ENCODE measurements at regions not wholly inside any gene's neighbourhood (a gene's known extent, or its start where the extent isn't known, plus 50 kb on each side); places are given as distances from the start of the nearest gene placed in this dataset.

DNA sequence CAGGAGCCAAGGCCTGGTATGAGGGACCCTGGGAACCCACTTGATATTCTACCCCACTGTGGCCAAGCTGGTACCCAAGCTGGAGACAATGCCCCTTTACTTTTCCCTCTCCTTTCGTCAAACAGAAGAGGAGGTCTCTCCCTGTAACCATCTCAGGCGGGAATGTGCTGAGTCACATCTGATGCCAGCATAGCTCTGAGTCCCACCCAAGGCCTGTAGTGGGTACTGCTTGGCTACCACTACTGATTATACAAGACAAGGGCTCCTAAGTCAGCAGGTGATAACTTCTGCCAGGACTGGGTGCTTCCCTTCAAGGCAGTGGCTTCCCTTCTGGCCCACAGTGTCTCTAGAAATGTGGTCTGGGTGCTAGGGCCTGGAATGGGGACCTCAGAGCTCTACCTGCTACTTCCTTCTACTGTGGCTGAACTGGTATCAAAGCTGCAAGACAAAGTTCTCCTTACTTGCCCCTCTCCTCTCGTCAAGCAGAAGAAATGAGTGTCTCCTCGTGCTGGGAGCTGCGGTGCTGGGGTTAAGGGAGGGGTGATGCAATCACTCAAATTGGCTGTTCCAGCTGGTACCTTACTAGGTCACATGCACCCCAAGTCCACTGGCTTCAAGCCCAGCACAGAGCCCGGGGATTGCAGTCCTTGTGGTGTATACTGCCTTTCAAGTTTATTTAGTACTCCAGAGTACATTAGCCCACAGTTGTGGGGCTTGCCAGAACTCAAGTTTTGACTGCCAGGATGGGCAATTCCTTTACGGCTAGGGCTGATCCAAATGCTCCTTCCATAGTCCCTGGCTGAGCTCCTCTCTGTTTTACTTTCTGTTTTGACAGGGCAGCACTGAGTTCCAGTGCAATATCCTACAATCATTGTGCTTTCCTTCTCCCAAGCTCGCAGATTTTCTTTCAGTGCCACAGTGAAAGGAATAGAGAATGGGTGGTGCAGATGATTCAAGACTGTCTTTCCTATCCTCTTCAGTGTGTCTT is 419.7 kb upstream of the CNTN5 start:
- POLR2A ChIA-PET: no interaction called here
- H3K27me3 Mint-ChIP-seq: no peaks in the 10 kb centered on the region
- DNase-seq: no peak
- H3K9me3 Mint-ChIP-seq: peaks cover 12% of the 10 kb centered on the region
- H3K27ac Mint-ChIP-seq: no peak overlapping the region
- ATAC-seq: no peak
- no peaks in the 10 kb centered on the region for H3K4me1 Mint-ChIP-seq (ENCODE audit: low read depth)
- CTCF ChIA-PET: no interaction called here
- H3K4me3 Mint-ChIP-seq: no peak overlapping the region
- intact Hi-C loops (cut with micrococcal nuclease): no loop called here
- no peak for TF ChIP-seq CTCF (IDR thresholded peaks at IDR 0.05)
- H3K36me3 Mint-ChIP-seq (ENCODE audit: low read depth): no peaks in the 10 kb centered on the region

DNA sequence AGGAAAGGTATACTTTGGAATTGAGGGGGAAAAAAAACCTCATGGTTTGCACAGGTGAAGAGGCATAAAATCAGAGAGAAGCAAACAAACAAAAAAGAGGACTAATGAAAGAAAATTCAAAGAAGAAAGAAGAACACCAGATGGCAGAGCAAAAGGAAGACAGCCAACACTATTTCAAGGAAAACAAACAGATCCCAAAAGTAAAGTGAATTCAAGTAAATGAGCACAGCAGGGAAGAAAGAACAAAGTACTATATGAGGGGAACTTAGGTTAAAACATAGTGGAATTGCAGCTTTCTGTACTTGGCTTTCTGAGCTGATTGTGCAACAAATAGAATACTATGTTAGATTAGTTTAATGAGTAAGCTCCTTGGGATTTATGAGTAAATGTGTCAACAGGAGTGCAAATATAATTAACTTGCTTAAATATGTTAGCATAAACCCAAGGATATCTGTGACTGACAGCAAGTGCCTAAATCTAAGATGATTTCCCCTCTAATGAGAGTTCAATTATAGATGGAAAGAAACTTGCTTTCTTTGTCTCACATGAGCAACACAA is 404.6 kb upstream of the CNTN5 start:
- Mint-ChIP-seq H3K9me3 (peaks cover 22% of the 10 kb centered on the region), H3K27ac (no peak overlapping the region), H3K27me3 (no peaks in the 10 kb centered on the region), H3K4me1 (ENCODE audit: low read depth) (no peaks in the 10 kb centered on the region), H3K4me3 (no peak overlapping the region), H3K36me3 (ENCODE audit: low read depth) (no peaks in the 10 kb centered on the region)
- intact Hi-C loops (cut with micrococcal nuclease): no loop called here
- ATAC-seq: no peak
- no peak for TF ChIP-seq CTCF (IDR thresholded peaks at IDR 0.05)
- ChIA-PET CTCF (no interaction called here), POLR2A (no interaction called here)
- no peak for DNase-seq

- no peak for DNase-seq
- no peak for ATAC-seq
- CTCF ChIA-PET: no interaction called here
- Mint-ChIP-seq H3K9me3 (peaks cover 36% of the 10 kb centered on the region), H3K4me1 (ENCODE audit: low read depth) (no peaks in the 10 kb centered on the region), H3K4me3 (no peak overlapping the region), H3K27ac (no peak overlapping the region), H3K27me3 (no peaks in the 10 kb centered on the region), H3K36me3 (ENCODE audit: low read depth) (no peaks in the 10 kb centered on the region)
- intact Hi-C loops (cut with micrococcal nuclease): no loop called here
- no peak for TF ChIP-seq CTCF (IDR thresholded peaks at IDR 0.05)
- POLR2A ChIA-PET: no interaction called here
Measured at GRCh38 chr11:98621767-98622166, 399.0 kb upstream of the CNTN5 start.

DNA sequence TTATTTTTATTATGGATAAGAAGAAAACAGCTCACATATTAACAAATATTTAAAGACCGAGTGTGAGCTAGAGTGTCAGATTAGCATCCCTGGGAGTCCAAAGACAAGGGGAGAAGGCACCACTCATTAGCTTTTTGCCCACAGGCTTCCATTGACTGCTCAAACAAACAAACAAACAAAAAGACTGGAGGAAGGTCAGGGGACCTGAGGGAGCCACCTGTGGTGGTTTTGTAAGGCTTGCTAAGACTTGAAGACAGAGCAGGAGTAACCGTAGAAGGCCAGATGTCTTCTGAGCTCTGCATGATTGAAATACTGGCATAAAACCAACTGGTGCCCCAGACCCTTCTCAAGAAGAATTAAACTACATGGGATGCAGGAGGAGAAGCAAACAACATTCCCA is 395.2 kb upstream of the CNTN5 start:
- Mint-ChIP-seq H3K4me1 (ENCODE audit: low read depth) (no peaks in the 10 kb centered on the region), H3K27ac (no peak overlapping the region), H3K4me3 (no peak overlapping the region), H3K36me3 (ENCODE audit: low read depth) (no peaks in the 10 kb centered on the region), H3K27me3 (no peaks in the 10 kb centered on the region), H3K9me3 (peaks cover 20% of the 10 kb centered on the region)
- ChIA-PET POLR2A (no interaction called here), CTCF (no interaction called here)
- no peak for TF ChIP-seq CTCF (IDR thresholded peaks at IDR 0.05)
- intact Hi-C loops (cut with micrococcal nuclease): no loop called here
- ATAC-seq (no peak), DNase-seq (no peak)

- ATAC-seq (no peak), DNase-seq (no peak)
- H3K4me1 Mint-ChIP-seq (ENCODE audit: low read depth): no peaks in the 10 kb centered on the region
- H3K36me3 Mint-ChIP-seq (ENCODE audit: low read depth): no peaks in the 10 kb centered on the region
- no peak overlapping the region for H3K4me3 Mint-ChIP-seq
- TF ChIP-seq CTCF (IDR thresholded peaks at IDR 0.05): no peak
- peaks cover 9% of the 10 kb centered on the region for H3K9me3 Mint-ChIP-seq
- CTCF ChIA-PET: no interaction called here
- POLR2A ChIA-PET: no interaction called here
- intact Hi-C loops (cut with micrococcal nuclease): no loop called here
- H3K27me3 Mint-ChIP-seq: no peaks in the 10 kb centered on the region
- H3K27ac Mint-ChIP-seq: no peak overlapping the region
Measured at GRCh38 chr11:98630736-98631135, 390.0 kb upstream of the CNTN5 start.
